ENCODE measurements at regions not wholly inside any gene's neighbourhood (a gene's known extent, or its start where the extent isn't known, plus 50 kb on each side); places are given as distances from the start of the nearest gene placed in this dataset.

- in situ Hi-C loops (cut with HindIII; ENCODE audit: low pct_unique_long_range_greater_than_20kb, low sequenced_read_pairs): no loop called here
- peak in 1 of 2 experiments; percentile 41 for DNase-seq (ENCODE audit: low read depth in 1 of 2, low spot score in 1 of 2)
- TF ChIP-seq JUND (IDR thresholded peaks at IDR 0.05; ENCODE audit: low read depth): no peak
These were observed 274.6 kb upstream of the KLF6 start for GRCh38 chr10:4059471-4060138.

GRCh38 chr10:4058514-4059029, 273.6 kb upstream of the KLF6 start:
- DNase-seq (ENCODE audit: low read depth in 1 of 2, low spot score in 1 of 2): peak; percentile 30 to 71
- peak; percentile 82; the same call in 1 of the 2 replicates for TF ChIP-seq JUND (IDR thresholded peaks at IDR 0.05; ENCODE audit: low read depth)
- in situ Hi-C loops (cut with HindIII; ENCODE audit: low pct_unique_long_range_greater_than_20kb, low sequenced_read_pairs): no loop called here

DNA sequence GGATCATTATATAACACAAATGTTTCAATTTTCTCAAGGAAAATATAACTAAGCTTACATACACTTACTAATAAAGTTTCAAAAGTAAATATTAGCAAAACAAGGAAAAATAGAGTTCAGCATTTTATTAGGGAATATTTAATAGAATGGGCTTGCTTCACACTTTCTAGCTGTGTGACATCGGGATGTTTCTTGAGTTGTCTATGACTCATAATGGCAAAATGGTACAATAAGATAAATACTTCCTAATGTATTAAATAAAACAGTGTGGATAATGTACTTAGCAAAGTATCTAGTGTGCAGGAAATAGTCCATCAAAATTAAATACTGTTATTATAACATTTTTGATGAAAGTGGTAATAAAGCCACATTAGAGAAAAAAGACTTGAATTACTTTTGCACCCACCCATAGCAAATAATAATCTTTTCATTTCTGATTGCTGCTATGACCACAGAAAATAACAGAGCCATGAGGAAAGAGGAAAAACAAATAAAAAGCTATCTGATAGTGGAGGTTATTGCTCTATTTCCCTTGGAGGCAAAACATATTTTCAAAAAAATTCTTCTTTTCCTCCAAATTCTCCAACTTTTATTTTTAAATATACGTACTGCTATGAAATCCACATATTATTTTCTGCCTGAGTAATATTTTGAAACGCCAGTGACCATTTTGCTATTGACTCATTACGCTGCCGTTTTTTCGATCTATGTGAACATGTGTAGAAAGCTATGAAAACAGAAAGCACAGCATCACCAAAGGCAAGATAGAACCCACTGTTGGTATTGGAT, 272.9 kb upstream of the KLF6 start:
- no peak for TF ChIP-seq JUND (IDR thresholded peaks at IDR 0.05; ENCODE audit: low read depth)
- in situ Hi-C loops (cut with HindIII; ENCODE audit: low pct_unique_long_range_greater_than_20kb, low sequenced_read_pairs): no loop called here
- no peak for DNase-seq (ENCODE audit: low read depth in 1 of 2, low spot score in 1 of 2)

- TF ChIP-seq JUND (IDR thresholded peaks at IDR 0.05; ENCODE audit: low read depth): no peak
- in situ Hi-C loops (cut with HindIII; ENCODE audit: low pct_unique_long_range_greater_than_20kb, low sequenced_read_pairs): no loop called here
- DNase-seq (ENCODE audit: low read depth in 1 of 2, low spot score in 1 of 2): no peak
These were observed 272.0 kb upstream of the KLF6 start for GRCh38 chr10:4057021-4057420.

DNA sequence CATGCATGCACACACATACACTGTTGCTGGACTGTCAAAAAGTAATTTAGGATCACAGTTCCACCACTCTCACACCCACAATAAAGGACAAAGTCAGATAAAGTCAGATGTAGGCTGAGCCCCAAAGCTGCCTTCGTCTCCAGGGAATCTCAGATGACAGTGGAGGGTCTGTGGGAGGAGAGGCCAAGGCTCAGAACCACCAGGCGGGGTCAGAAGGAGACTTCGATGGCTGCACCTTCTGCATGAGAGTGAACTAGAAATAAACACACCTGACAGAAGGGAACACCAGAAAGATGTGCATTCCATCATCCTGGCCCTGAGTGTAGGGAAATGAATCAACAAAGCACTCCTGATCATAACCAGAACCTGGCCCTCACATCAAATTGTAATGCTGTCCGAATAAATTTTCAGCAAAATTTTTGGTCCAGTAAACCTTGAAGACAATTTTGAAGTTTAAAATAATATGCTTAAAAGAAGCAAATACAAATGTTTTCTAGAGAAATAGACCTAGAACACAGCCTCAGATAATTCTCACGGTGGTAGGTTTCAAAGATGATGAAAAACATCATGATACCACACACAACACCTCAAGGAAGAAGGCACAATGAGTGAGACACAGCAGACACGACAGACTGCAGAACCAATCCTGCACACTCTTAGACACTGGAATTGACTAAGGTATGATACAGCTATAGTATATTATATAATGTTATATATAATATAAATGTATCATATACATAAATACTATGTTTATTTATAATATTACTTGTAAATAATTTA, 269.8 kb upstream of the KLF6 start:
- no peak for TF ChIP-seq JUND (IDR thresholded peaks at IDR 0.05; ENCODE audit: low read depth)
- in situ Hi-C loops (cut with HindIII; ENCODE audit: low pct_unique_long_range_greater_than_20kb, low sequenced_read_pairs): no loop called here
- no peak for DNase-seq (ENCODE audit: low read depth in 1 of 2, low spot score in 1 of 2)

DNA sequence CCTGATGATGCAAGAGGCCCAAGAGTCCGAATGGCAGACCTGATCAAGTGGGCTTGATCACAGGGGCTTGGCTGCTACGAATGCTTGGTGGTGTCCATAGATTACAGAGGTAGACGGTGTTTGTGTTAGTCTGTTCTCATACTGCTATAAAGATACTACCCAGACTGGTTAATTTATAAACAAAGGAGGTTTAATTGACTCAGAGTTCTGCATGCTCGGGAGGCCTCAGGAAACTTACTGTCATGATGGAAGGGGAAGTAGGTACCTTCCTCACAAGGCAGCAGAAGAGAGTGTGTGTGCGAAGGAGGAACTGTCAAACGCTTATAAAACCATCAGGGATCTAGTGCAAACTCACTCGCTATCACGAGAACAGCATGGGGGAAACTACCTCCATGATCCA, 268.9 kb upstream of the KLF6 start:
- in situ Hi-C loops (cut with HindIII; ENCODE audit: low pct_unique_long_range_greater_than_20kb, low sequenced_read_pairs): no loop called here
- DNase-seq (ENCODE audit: low read depth in 1 of 2, low spot score in 1 of 2): no peak
- no peak for TF ChIP-seq JUND (IDR thresholded peaks at IDR 0.05; ENCODE audit: low read depth)

GRCh38 chr10:4051641-4052151, 266.7 kb upstream of the KLF6 start:
- in situ Hi-C loops (cut with HindIII; ENCODE audit: low pct_unique_long_range_greater_than_20kb, low sequenced_read_pairs): no loop called here
- TF ChIP-seq JUND (IDR thresholded peaks at IDR 0.05; ENCODE audit: low read depth): no peak
- no peak for DNase-seq (ENCODE audit: low read depth in 1 of 2, low spot score in 1 of 2)

DNA sequence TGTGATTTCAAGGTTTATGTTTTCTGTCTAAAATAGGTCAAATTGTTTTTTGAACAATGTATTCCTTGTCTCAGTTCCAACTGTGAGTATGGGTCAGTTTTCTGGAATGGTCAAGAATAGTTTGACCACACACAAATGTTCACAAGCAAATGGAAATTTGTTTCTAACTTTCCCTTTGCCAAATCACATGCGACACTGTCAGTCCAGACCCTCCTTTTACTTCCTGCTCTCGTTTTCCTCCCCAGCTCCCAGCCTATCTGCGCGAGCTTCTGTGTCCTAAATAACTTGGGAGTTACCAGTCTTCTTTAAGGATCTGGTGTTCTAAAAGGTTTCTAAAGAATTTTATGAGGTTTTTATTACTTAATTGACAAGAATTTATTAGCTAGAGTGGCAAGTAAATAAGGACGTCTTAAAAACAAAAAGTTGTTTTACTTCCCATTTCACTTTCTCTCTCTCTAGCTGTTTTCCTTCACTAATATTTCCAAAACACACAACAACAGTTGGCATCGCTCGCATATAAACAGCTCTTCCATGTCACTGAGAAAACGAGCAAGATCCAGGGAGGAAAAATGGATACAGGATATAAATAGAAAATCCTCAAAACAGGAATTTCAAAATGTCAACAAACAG, 266.1 kb upstream of the KLF6 start:
- in situ Hi-C loops (cut with HindIII; ENCODE audit: low pct_unique_long_range_greater_than_20kb, low sequenced_read_pairs): no loop called here
- no peak for TF ChIP-seq JUND (IDR thresholded peaks at IDR 0.05; ENCODE audit: low read depth)
- peak; percentile 34 to 66 for DNase-seq (ENCODE audit: low read depth in 1 of 2, low spot score in 1 of 2)

DNA sequence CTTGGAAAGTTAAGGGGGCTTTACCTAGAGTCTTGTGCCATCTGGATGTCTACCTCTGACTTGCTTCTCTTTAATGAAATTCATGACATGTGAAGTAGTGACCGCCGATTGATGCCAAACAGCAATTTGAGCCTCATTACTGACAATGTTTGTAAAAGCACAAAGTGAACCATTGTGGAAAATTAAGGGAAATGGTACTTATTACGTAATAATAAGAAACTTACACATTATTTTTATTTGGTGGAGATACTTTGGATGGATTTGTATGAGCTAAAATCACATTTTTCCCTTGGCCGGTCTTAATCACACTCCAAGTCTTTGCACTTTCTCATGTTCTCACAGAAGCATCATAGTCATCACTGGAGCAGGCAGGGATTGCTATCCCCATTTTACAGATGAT, 265.1 kb upstream of the KLF6 start:
- no peak for TF ChIP-seq JUND (IDR thresholded peaks at IDR 0.05; ENCODE audit: low read depth)
- DNase-seq (ENCODE audit: low read depth in 1 of 2, low spot score in 1 of 2): no peak
- in situ Hi-C loops (cut with HindIII; ENCODE audit: low pct_unique_long_range_greater_than_20kb, low sequenced_read_pairs): no loop called here

- TF ChIP-seq JUND (IDR thresholded peaks at IDR 0.05; ENCODE audit: low read depth): no peak
- in situ Hi-C loops (cut with HindIII; ENCODE audit: low pct_unique_long_range_greater_than_20kb, low sequenced_read_pairs): no loop called here
- DNase-seq (ENCODE audit: low read depth in 1 of 2, low spot score in 1 of 2): no peak
These were observed 264.3 kb upstream of the KLF6 start for GRCh38 chr10:4049348-4049747.

- TF ChIP-seq JUND (IDR thresholded peaks at IDR 0.05; ENCODE audit: low read depth): no peak
- in situ Hi-C loops (cut with HindIII; ENCODE audit: low pct_unique_long_range_greater_than_20kb, low sequenced_read_pairs): no loop called here
- DNase-seq (ENCODE audit: low read depth in 1 of 2, low spot score in 1 of 2): no peak
These were observed 263.3 kb upstream of the KLF6 start for GRCh38 chr10:4048236-4048864.

Data from T47D (cell line).